DMS53 treated with DMSO at 0.1 percent for 48 hours (cell line): ENCODE measurements at regions not wholly inside any gene's neighbourhood (a gene's known extent, or its start where the extent isn't known, plus 50 kb on each side); places are given as distances from the start of the nearest gene placed in this dataset.
"Not testable (repeated sequence)": the region's sequence is repeated elsewhere in the genome, so short reads cannot be mapped to it uniquely, and the experiment has no call there.

Source experiments
- DNase-seq: peaks from one replicate; lab custom pipeline; 2025; ENCODE audit not compliant: unreplicated experiment; lab: John Stamatoyannopoulos, UW

- DNase-seq = no peak
Measured at GRCh38 chrX:82528525-82528924, 979.6 kb upstream of the POU3F4 start.

- no peak for DNase-seq
Measured at GRCh38 chrX:82534086-82534597, 973.9 kb upstream of the POU3F4 start.

GRCh38 chrX:82537205-82537604 lies 970.9 kb upstream of the POU3F4 start:
- not testable (repeated sequence) for DNase-seq

- DNase-seq = no peak
Measured at GRCh38 chrX:82541822-82542221, 966.3 kb upstream of the POU3F4 start.

- peak; percentile 48 for DNase-seq
Measured at GRCh38 chrX:82552201-82552600, 955.9 kb upstream of the POU3F4 start.

- DNase-seq = no peak
Measured at GRCh38 chrX:82556588-82556987, 951.5 kb upstream of the POU3F4 start.

- DNase-seq = no peak
Measured at GRCh38 chrX:82585868-82586267, 922.2 kb upstream of the POU3F4 start.

GRCh38 chrX:82589410-82589809 lies 918.7 kb upstream of the POU3F4 start:
- DNase-seq = no peak

GRCh38 chrX:82591421-82591820 lies 916.7 kb upstream of the POU3F4 start:
- no peak for DNase-seq

GRCh38 chrX:82626978-82627377 lies 881.1 kb upstream of the POU3F4 start:
- DNase-seq = no peak

- no peak for DNase-seq
Measured at GRCh38 chrX:82627568-82627967, 880.5 kb upstream of the POU3F4 start.

GRCh38 chrX:82648062-82648461 lies 860.0 kb upstream of the POU3F4 start:
- DNase-seq = no peak

- no peak for DNase-seq
Measured at GRCh38 chrX:82649645-82650044, 858.4 kb upstream of the POU3F4 start.

GRCh38 chrX:82658492-82658891 lies 849.6 kb upstream of the POU3F4 start:
- no peak for DNase-seq

- DNase-seq = no peak
Measured at GRCh38 chrX:82666355-82666754, 841.7 kb upstream of the POU3F4 start.

GRCh38 chrX:82675104-82675503 lies 833.0 kb upstream of the POU3F4 start:
- no peak for DNase-seq

GRCh38 chrX:82676386-82676785 lies 831.7 kb upstream of the POU3F4 start:
- peak; percentile 4 for DNase-seq

GRCh38 chrX:82677286-82677685 lies 830.8 kb upstream of the POU3F4 start:
- no peak for DNase-seq

- DNase-seq = no peak
Measured at GRCh38 chrX:82692991-82693390, 815.1 kb upstream of the POU3F4 start.

- no peak for DNase-seq
Measured at GRCh38 chrX:82695066-82695465, 813.0 kb upstream of the POU3F4 start.

GRCh38 chrX:82703551-82703950 lies 804.5 kb upstream of the POU3F4 start:
- DNase-seq = no peak

GRCh38 chrX:82711457-82711856 lies 796.6 kb upstream of the POU3F4 start:
- DNase-seq = no peak

- DNase-seq = no peak
Measured at GRCh38 chrX:82721891-82722290, 786.2 kb upstream of the POU3F4 start.

- no peak for DNase-seq
Measured at GRCh38 chrX:82723806-82724205, 784.3 kb upstream of the POU3F4 start.
